Lower leg skin (tissue), 4 donors: ENCODE measurements at regions not wholly inside any gene's neighbourhood (a gene's known extent, or its start where the extent isn't known, plus 50 kb on each side); places are given as distances from the start of the nearest gene placed in this dataset.
A peak's percentile ranks its signal among the peaks of the same experiment; 100 is the strongest.

Experiments
- DNase-seq, 2 donors: peaks; one replicate each; pipeline ENCODE4 v3.0.0-alpha.2; 2019; ENCODE audit warnings: low spot score in 2 of 2
- H3K4me3 ChIP-seq: fragments of 200-600 bp; sonication (generic); 2 replicates; pipeline ENCODE4 v1.5.1; 2017; ENCODE audit warnings: mild to moderate bottlenecking, low read depth; ENCODE audit not compliant: poor library complexity, severe bottlenecking
- CTCF ChIP-seq, 3 donors: fragments of 450-650 bp; IDR thresholded peaks; one replicate each; pipeline ENCODE4 v1.5.1; 2016; ENCODE audit warnings: antibody characterized with exemption in 3 of 3, mild to moderate bottlenecking in 3 of 3, moderate library complexity in 2 of 3
- POLR2A ChIP-seq, 2 donors: fragments of 450-650 bp; IDR thresholded peaks; one replicate each; pipeline ENCODE4 v1.6.1; 2016 to 2017; ENCODE audit warnings: antibody characterized with exemption in 2 of 2, mild to moderate bottlenecking in 1 of 2, moderate library complexity in 1 of 2
- WGBS, 2 donors: methylation state at CpG; one replicate each; pipeline ENCODE4 v1.1.5; 2018; 5-methylcytosine and 5-hydroxymethylcytosine counted together
- intact Hi-C: fragments of 100-400 bp; cut with DNase I; formaldehyde crosslinking; loops from one replicate; pipeline ENCODE4 v1.15.0; 2023; ENCODE audit warnings: low total_unique reads

GRCh38 chr12:127438512-127439244 is 828.3 kb upstream of the TMEM132C start:
- intact Hi-C loops = no loop called here
- DNase-seq = no peak
- H3K4me3 ChIP-seq = no peak overlapping the region
- 92 to 96% methylated on average over 3 of the region's 3 CpGs for WGBS, 2 donors
- no peak for TF ChIP-seq CTCF (IDR thresholded peaks at IDR 0.05)
- TF ChIP-seq POLR2A (IDR thresholded peaks at IDR 0.05) = no peak

GRCh38 chr12:127445581-127446139 is 821.3 kb upstream of the TMEM132C start:
- DNase-seq = no peak
- H3K4me3 ChIP-seq = no peak overlapping the region
- intact Hi-C loops = no loop called here
- WGBS, 2 donors = 53% methylated on average over 4 of the region's 4 CpGs
- TF ChIP-seq CTCF (IDR thresholded peaks at IDR 0.05) = no peak
- no peak for TF ChIP-seq POLR2A (IDR thresholded peaks at IDR 0.05)

- no peak for TF ChIP-seq POLR2A (IDR thresholded peaks at IDR 0.05)
- DNase-seq = no peak
- WGBS, 2 donors = 74 to 80% methylated on average over 5 of the region's 5 CpGs
- H3K4me3 ChIP-seq = no peak overlapping the region
- intact Hi-C loops = no loop called here
Observed at GRCh38 chr12:127448906-127449305, 818.1 kb upstream of the TMEM132C start.

- H3K4me3 ChIP-seq = no peak overlapping the region
- no peak for DNase-seq
- WGBS, 2 donors = 28 to 32% methylated on average over 2 of the region's 2 CpGs
- TF ChIP-seq POLR2A (IDR thresholded peaks at IDR 0.05) = no peak
- no peak for TF ChIP-seq CTCF (IDR thresholded peaks at IDR 0.05)
- intact Hi-C loops = no loop called here
Observed at GRCh38 chr12:127450826-127451225, 816.1 kb upstream of the TMEM132C start.

GRCh38 chr12:127455347-127456265 is 811.4 kb upstream of the TMEM132C start:
- intact Hi-C loops = no loop called here
- no peak overlapping the region for H3K4me3 ChIP-seq
- no peak for TF ChIP-seq POLR2A (IDR thresholded peaks at IDR 0.05)
- TF ChIP-seq CTCF (IDR thresholded peaks at IDR 0.05) = no peak
- WGBS, 2 donors = 4% methylated on average over 36 to 62 of the region's 85 CpGs
- DNase-seq = no peak

GRCh38 chr12:127457726-127458125 is 809.2 kb upstream of the TMEM132C start:
- TF ChIP-seq POLR2A (IDR thresholded peaks at IDR 0.05) (no peak), CTCF (IDR thresholded peaks at IDR 0.05) (no peak)

More at GRCh38 chr12:127457726-127458125, 809.2 kb upstream of the TMEM132C start:
- 70 to 72% methylated on average over 5 of the region's 5 CpGs for WGBS, 2 donors
- peak overlapping the region; percentile 9 for H3K4me3 ChIP-seq
- no peak for DNase-seq
- intact Hi-C loops = no loop called here
